Liver (tissue), 8 donors: ENCODE measurements at regions not wholly inside any gene's neighbourhood (a gene's known extent, or its start where the extent isn't known, plus 50 kb on each side); places are given as distances from the start of the nearest gene placed in this dataset.
A peak's percentile ranks its signal among the peaks of the same experiment; 100 is the strongest.

Source experiments
- DNase-seq: peaks from one replicate; pipeline ENCODE4 v3.0.0-alpha.2; 2017; ENCODE audit warnings: low spot score
- H3K27ac ChIP-seq, 2 donors: one replicate each; pipeline ENCODE4 v1.7.0; 2013; ENCODE audit warnings: inconsistent platforms in 2 of 2, low read length in 2 of 2, control low read depth in 1 of 2, low read depth in 1 of 2, mild to moderate bottlenecking in 1 of 2
- H3K27me3 ChIP-seq, 4 donors: one replicate each; pipeline versions ENCODE4 v1.6.1 to v1.7.0; 2013; ENCODE audit warnings: low read length in 3 of 4, inconsistent platforms in 1 of 4, mild to moderate bottlenecking in 1 of 4, moderate library complexity in 1 of 4; ENCODE audit not compliant: control insufficient read depth in 4 of 4, insufficient read depth in 4 of 4
- H3K36me3 ChIP-seq, 4 donors: one replicate each; pipeline versions ENCODE4 v1.6.1 to v1.7.0; 2013; ENCODE audit warnings: low read length in 3 of 4, mild to moderate bottlenecking in 3 of 4, low read depth in 1 of 4, moderate library complexity in 1 of 4; ENCODE audit not compliant: control insufficient read depth in 4 of 4, insufficient read depth in 3 of 4
- H3K4me1 ChIP-seq, 4 donors: one replicate each; pipeline versions ENCODE4 v1.6.1 to v1.7.0; 2013; ENCODE audit warnings: low read length in 3 of 4, mild to moderate bottlenecking in 3 of 4, moderate library complexity in 1 of 4; ENCODE audit not compliant: control insufficient read depth in 4 of 4, insufficient read depth in 4 of 4
- H3K4me3 ChIP-seq, 3 donors: one replicate each; pipeline versions ENCODE4 v1.6.1 to v1.7.0; 2013; ENCODE audit warnings: low read length in 3 of 3, control low read depth in 1 of 3, low read depth in 1 of 3, mild to moderate bottlenecking in 1 of 3
- H3K9ac ChIP-seq, 2 donors: one replicate each; pipeline ENCODE4 v1.7.0; 2013; ENCODE audit warnings: low read length in 2 of 2, mild to moderate bottlenecking in 2 of 2, moderate library complexity in 2 of 2, control low read depth in 1 of 2, low read depth in 1 of 2
- H3K9me3 ChIP-seq, 4 donors: one replicate each; pipeline versions ENCODE4 v1.6.1 to v1.7.0; 2013; ENCODE audit warnings: low read length in 3 of 4; ENCODE audit not compliant: control insufficient read depth in 4 of 4
- ATF3 ChIP-seq: IDR thresholded peaks from 2 replicates; pipeline ENCODE4 v1.6.1; 2016; ENCODE audit warnings: antibody characterized with exemption
- CTCF ChIP-seq: fragments of 150-350 bp; IDR thresholded peaks from 2 replicates; pipeline ENCODE4 v1.5.1; 2017; ENCODE audit warnings: improper control_type of control experiment, low read depth, low read length; ENCODE audit not compliant: missing input control
- EGR1 ChIP-seq, 2 donors: IDR thresholded peaks; 2 replicates each; pipeline ENCODE4 v1.6.1; 2016 to 2018; ENCODE audit warnings: antibody characterized with exemption in 2 of 2, low read depth in 2 of 2
- FOXA1 ChIP-seq: IDR thresholded peaks from 2 replicates; pipeline ENCODE4 v1.6.1; 2016; ENCODE audit warnings: antibody characterized with exemption
- FOXA2 ChIP-seq: IDR thresholded peaks from 2 replicates; pipeline ENCODE4 v1.6.1; 2016; ENCODE audit warnings: antibody characterized with exemption
- GABPA ChIP-seq, 2 donors: IDR thresholded peaks in 1 of 2; conservative IDR thresholded peaks in 1 of 2; 2 replicates each; pipeline ENCODE4 v1.6.1; 2016; ENCODE audit warnings: antibody characterized with exemption in 2 of 2, mild to moderate bottlenecking in 1 of 2, moderate library complexity in 1 of 2
- HNF4A ChIP-seq, 2 donors: conservative IDR thresholded peaks; 2 replicates each; pipeline ENCODE4 v1.6.1; 2016; ENCODE audit warnings: antibody characterized with exemption in 2 of 2, mild to moderate bottlenecking in 2 of 2
- JUND ChIP-seq, 2 donors: IDR thresholded peaks; 2 replicates each; pipeline ENCODE4 v1.6.1; 2016; ENCODE audit warnings: antibody characterized with exemption in 2 of 2
- RAD21 ChIP-seq, 2 donors: IDR thresholded peaks; 2 replicates each; pipeline ENCODE4 v1.6.1; 2016; ENCODE audit warnings: antibody characterized with exemption in 2 of 2, mild to moderate bottlenecking in 2 of 2
- RXRA ChIP-seq, 2 donors: IDR thresholded peaks; 2 replicates each; pipeline ENCODE4 v1.6.1; 2017 to 2018; ENCODE audit warnings: antibody characterized with exemption in 2 of 2, mild to moderate bottlenecking in 1 of 2
- SP1 ChIP-seq: IDR thresholded peaks from 2 replicates; pipeline ENCODE4 v1.6.1; 2018; ENCODE audit warnings: antibody characterized with exemption, mild to moderate bottlenecking
- TAF1 ChIP-seq: conservative IDR thresholded peaks from 2 replicates; pipeline ENCODE4 v1.6.1; 2016; ENCODE audit warnings: antibody characterized with exemption, mild to moderate bottlenecking
- YY1 ChIP-seq: IDR thresholded peaks from 2 replicates; pipeline ENCODE4 v1.6.1; 2016; ENCODE audit warnings: antibody characterized with exemption, mild to moderate bottlenecking
- WGBS: extraction: QIAGEN DNeasy Blood & Tissue Kit; methylation state at CpG from one replicate; pipeline ENCODE4 v1.1.7; 2013; 5-methylcytosine and 5-hydroxymethylcytosine counted together
- TF ChIP-seq, protein P1 (sequence below): IDR thresholded peaks from 2 replicates; pipeline ENCODE4 v1.6.1; 2016; ENCODE audit warnings: antibody characterized with exemption
- donor health status: healthy.
- donor health status: healthy.
- donor health status: healthy.
- donor health status: healthy.
- donor health status: healthy.

DNA sequence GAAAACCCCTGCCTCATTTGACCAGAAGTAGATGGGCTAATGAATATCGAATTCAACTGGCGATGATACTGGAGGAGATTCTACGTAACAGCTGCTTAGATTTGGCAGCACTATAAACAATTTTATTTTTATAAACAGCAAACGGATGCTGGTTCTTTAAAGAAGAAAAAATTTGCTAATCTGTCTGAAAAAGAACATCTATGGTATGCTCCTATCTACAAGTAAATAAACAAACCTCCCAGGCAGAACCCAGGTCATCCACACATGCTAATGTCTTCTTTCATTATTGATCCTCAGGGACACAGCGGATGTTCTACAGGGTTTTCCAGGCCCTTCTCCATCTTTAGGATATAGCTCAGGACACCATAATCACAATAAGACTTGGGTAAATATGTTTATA, 291.3 kb downstream of the ALDH8A1 start (continued):
- TF ChIP-seq GABPA (IDR thresholded peaks at IDR 0.05 in 1 of 2, conservative IDR thresholded peaks at IDR 0.05 in 1 of 2) (no peak), FOXA1 (no peak), SP1 (no peak), RXRA (IDR thresholded peaks at IDR 0.05) (no peak), YY1 (no peak)
- TF ChIP-seq, protein P1, sequence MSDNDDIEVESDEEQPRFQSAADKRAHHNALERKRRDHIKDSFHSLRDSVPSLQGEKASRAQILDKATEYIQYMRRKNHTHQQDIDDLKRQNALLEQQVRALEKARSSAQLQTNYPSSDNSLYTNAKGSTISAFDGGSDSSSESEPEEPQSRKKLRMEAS = no peak

- TF ChIP-seq HNF4A (conservative IDR thresholded peaks at IDR 0.05) = peak in 1 of 2 donors; percentile 12
- no peak for TF ChIP-seq SP1
- TF ChIP-seq GABPA (IDR thresholded peaks at IDR 0.05 in 1 of 2, conservative IDR thresholded peaks at IDR 0.05 in 1 of 2) = no peak
- WGBS = 57% methylated on average over 3 of the region's 3 CpGs
- no peak overlapping the region for H3K9ac ChIP-seq
- H3K27ac ChIP-seq = no peak overlapping the region
- no peaks in the 10 kb centered on the region for H3K9me3 ChIP-seq
- no peaks in the 10 kb centered on the region for H3K27me3 ChIP-seq
- no peak for DNase-seq
- no peaks in the 10 kb centered on the region for H3K36me3 ChIP-seq
- no peaks in the 10 kb centered on the region for H3K4me1 ChIP-seq
- H3K4me3 ChIP-seq = no peak overlapping the region
These were observed 292.0 kb downstream of the ALDH8A1 start for GRCh38 chr6:134657751-134658527.

DNA sequence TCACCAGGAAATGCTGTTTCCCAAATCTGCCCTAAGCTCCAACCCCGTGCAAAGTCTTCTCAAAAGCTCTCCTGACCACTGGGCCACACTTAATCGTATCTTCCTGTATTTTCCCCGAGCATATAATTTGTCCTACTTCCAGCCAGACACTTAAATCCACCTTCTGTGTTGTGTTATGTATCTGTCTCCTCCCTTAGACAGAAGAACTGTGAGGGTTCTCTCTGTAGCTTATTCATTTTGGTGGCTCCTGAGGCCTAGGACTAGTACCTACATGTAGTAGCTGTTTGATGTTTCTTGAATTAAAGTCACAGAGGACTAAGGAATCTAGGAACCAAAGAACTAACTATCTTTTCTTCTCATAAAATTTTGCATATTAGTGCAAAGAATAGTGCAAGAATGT, 292.6 kb downstream of the ALDH8A1 start:
- no peak for DNase-seq
- no peaks in the 10 kb centered on the region for H3K4me1 ChIP-seq
- no peak overlapping the region for H3K9ac ChIP-seq
- no peaks in the 10 kb centered on the region for H3K9me3 ChIP-seq
- no peak overlapping the region for H3K27ac ChIP-seq
- 95% methylated on average over 3 of the region's 3 CpGs for WGBS
- no peak overlapping the region for H3K4me3 ChIP-seq
- TF ChIP-seq FOXA2 = no peak
- TF ChIP-seq CTCF = no peak
- no peak for TF ChIP-seq GABPA (IDR thresholded peaks at IDR 0.05 in 1 of 2, conservative IDR thresholded peaks at IDR 0.05 in 1 of 2)
- no peak for TF ChIP-seq FOXA1
- TF ChIP-seq YY1 = no peak
- TF ChIP-seq RAD21 (IDR thresholded peaks at IDR 0.05) = no peak
- TF ChIP-seq ATF3 = no peak
- TF ChIP-seq TAF1 = no peak
- no peak for TF ChIP-seq EGR1 (IDR thresholded peaks at IDR 0.05; ENCODE audit: low read depth in 2 of 2)
- TF ChIP-seq, protein P1 = no peak
- no peak for TF ChIP-seq JUND (IDR thresholded peaks at IDR 0.05)
- no peaks in the 10 kb centered on the region for H3K27me3 ChIP-seq
- H3K36me3 ChIP-seq = no peaks in the 10 kb centered on the region
